ENCODE measurements at regions not wholly inside any gene's neighbourhood (a gene's known extent, or its start where the extent isn't known, plus 50 kb on each side); places are given as distances from the start of the nearest gene placed in this dataset.

- H3K4me3 ChIP-seq (ENCODE audit: control insufficient read depth, low read depth, low read length) = no peak overlapping the region
- no peak for TF ChIP-seq CTCF (IDR thresholded peaks at IDR 0.05; ENCODE audit: control insufficient read depth, insufficient read depth, low read depth, low read length, missing control alignments)
- no peak for DNase-seq (ENCODE audit: low read depth)
Observed at GRCh38 chr6:169891846-169892245, 140.4 kb downstream of the ERMARD start.

- TF ChIP-seq CTCF (IDR thresholded peaks at IDR 0.05; ENCODE audit: control insufficient read depth, insufficient read depth, low read depth, low read length, missing control alignments) = no peak
- no peak for DNase-seq (ENCODE audit: low read depth)
Observed at GRCh38 chr6:169891421-169891820, 140.0 kb downstream of the ERMARD start.

GRCh38 chr6:169890901-169891300, 139.5 kb downstream of the ERMARD start:
- no peak overlapping the region for H3K4me3 ChIP-seq (ENCODE audit: control insufficient read depth, low read depth, low read length)
- DNase-seq (ENCODE audit: low read depth) = no peak
- no peak for TF ChIP-seq CTCF (IDR thresholded peaks at IDR 0.05; ENCODE audit: control insufficient read depth, insufficient read depth, low read depth, low read length, missing control alignments)

More at GRCh38 chr6:169891421-169891820, 140.0 kb downstream of the ERMARD start:
- H3K4me3 ChIP-seq (ENCODE audit: control insufficient read depth, low read depth, low read length) = no peak overlapping the region

GRCh38 chr6:169890049-169890448, 138.6 kb downstream of the ERMARD start:
- H3K4me3 ChIP-seq (ENCODE audit: control insufficient read depth, low read depth, low read length) = no peak overlapping the region
- DNase-seq (ENCODE audit: low read depth) = no peak
- no peak for TF ChIP-seq CTCF (IDR thresholded peaks at IDR 0.05; ENCODE audit: control insufficient read depth, insufficient read depth, low read depth, low read length, missing control alignments)

GRCh38 chr6:169887529-169888140, 136.2 kb downstream of the ERMARD start:
- no peak for DNase-seq (ENCODE audit: low read depth)
- H3K4me3 ChIP-seq (ENCODE audit: control insufficient read depth, low read depth, low read length) = no peak overlapping the region
- no peak for TF ChIP-seq CTCF (IDR thresholded peaks at IDR 0.05; ENCODE audit: control insufficient read depth, insufficient read depth, low read depth, low read length, missing control alignments)

- TF ChIP-seq CTCF (IDR thresholded peaks at IDR 0.05; ENCODE audit: control insufficient read depth, insufficient read depth, low read depth, low read length, missing control alignments) = no peak
- no peak for DNase-seq (ENCODE audit: low read depth)
- H3K4me3 ChIP-seq (ENCODE audit: control insufficient read depth, low read depth, low read length) = no peak overlapping the region
Observed at GRCh38 chr6:169886631-169887227, 135.3 kb downstream of the ERMARD start.
